Fibroblast of skin of left quadriceps (primary cell): ENCODE measurements at regions not wholly inside any gene's neighbourhood (a gene's known extent, or its start where the extent isn't known, plus 50 kb on each side); places are given as distances from the start of the nearest gene placed in this dataset.
"Not testable (repeated sequence)": the region's sequence is repeated elsewhere in the genome, so short reads cannot be mapped to it uniquely, and the experiment has no call there.

Source experiments
- DNase-seq, 2 experiments: peaks; one replicate each; pipeline ENCODE4 v3.0.0-alpha.2; 2013; ENCODE audit warnings: low read depth in 2 of 2

- no peak for DNase-seq
Measured at GRCh38 chr9:13444245-13445102, 165.0 kb upstream of the MPDZ start.

- no peak for DNase-seq
Measured at GRCh38 chr9:13443346-13444244, 164.1 kb upstream of the MPDZ start.

GRCh38 chr9:13439685-13440476 is 160.4 kb upstream of the MPDZ start:
- DNase-seq, result no peak

GRCh38 chr9:13437866-13438265 is 158.4 kb upstream of the MPDZ start:
- no peak for DNase-seq

- DNase-seq, result no peak
Measured at GRCh38 chr9:13436591-13436990, 157.1 kb upstream of the MPDZ start.

GRCh38 chr9:13433453-13433852 is 154.0 kb upstream of the MPDZ start:
- not testable (repeated sequence) for DNase-seq

- no peak for DNase-seq
Measured at GRCh38 chr9:13432904-13433303, 153.4 kb upstream of the MPDZ start.

- DNase-seq, result no peak
Measured at GRCh38 chr9:13431692-13432091, 152.2 kb upstream of the MPDZ start.

GRCh38 chr9:13431222-13431536 is 151.7 kb upstream of the MPDZ start:
- no peak for DNase-seq

- no peak for DNase-seq
Measured at GRCh38 chr9:13430368-13431221, 151.1 kb upstream of the MPDZ start.

- no peak for DNase-seq
Measured at GRCh38 chr9:13429301-13430190, 150.1 kb upstream of the MPDZ start.

GRCh38 chr9:13428766-13429165 is 149.3 kb upstream of the MPDZ start:
- DNase-seq, result no peak

- peak; percentile 26 to 27 for DNase-seq
Measured at GRCh38 chr9:13427587-13427986, 148.1 kb upstream of the MPDZ start.

- no peak for DNase-seq
Measured at GRCh38 chr9:13426606-13427005, 147.1 kb upstream of the MPDZ start.

- no peak for DNase-seq
Measured at GRCh38 chr9:13424872-13425271, 145.4 kb upstream of the MPDZ start.

- DNase-seq, result no peak
Measured at GRCh38 chr9:13424204-13424603, 144.7 kb upstream of the MPDZ start.

- DNase-seq, result no peak
Measured at GRCh38 chr9:13414349-13414748, 134.9 kb upstream of the MPDZ start.

GRCh38 chr9:13412331-13412730 is 132.8 kb upstream of the MPDZ start:
- no peak for DNase-seq

GRCh38 chr9:13411791-13412190 is 132.3 kb upstream of the MPDZ start:
- DNase-seq, result no peak

GRCh38 chr9:13410566-13411031 is 131.1 kb upstream of the MPDZ start:
- no peak for DNase-seq
